Erythroblast (primary cell): ENCODE measurements at regions not wholly inside any gene's neighbourhood (a gene's known extent, or its start where the extent isn't known, plus 50 kb on each side); places are given as distances from the start of the nearest gene placed in this dataset.

ENCODE experiments used
- GATA1 ChIP-seq: IDR thresholded peaks from 2 replicates; pipeline ENCODE4 v1.6.1; 2011; ENCODE audit warnings: low read depth, mild to moderate bottlenecking, control low read depth, low read length, moderate library complexity
- POLR2A ChIP-seq: IDR thresholded peaks from 2 replicates; pipeline ENCODE4 v1.6.1; 2011; ENCODE audit warnings: mild to moderate bottlenecking, low read length

GRCh38 chr17:56680676-56681075 lies 87.2 kb downstream of the NOG start:
- no peak for TF ChIP-seq POLR2A
- no peak for TF ChIP-seq GATA1
